GM12874 (cell line): ENCODE measurements at regions not wholly inside any gene's neighbourhood (a gene's known extent, or its start where the extent isn't known, plus 50 kb on each side); places are given as distances from the start of the nearest gene placed in this dataset.

ENCODE experiments used
- TF ChIP-seq, protein P1 (sequence below): IDR thresholded peaks from 2 replicates; pipeline ENCODE4 v1.5.1; 2011; ENCODE audit warnings: low read depth, mild to moderate bottlenecking, control low read depth, low read length, moderate library complexity; ENCODE audit not compliant: insufficient read depth

DNA sequence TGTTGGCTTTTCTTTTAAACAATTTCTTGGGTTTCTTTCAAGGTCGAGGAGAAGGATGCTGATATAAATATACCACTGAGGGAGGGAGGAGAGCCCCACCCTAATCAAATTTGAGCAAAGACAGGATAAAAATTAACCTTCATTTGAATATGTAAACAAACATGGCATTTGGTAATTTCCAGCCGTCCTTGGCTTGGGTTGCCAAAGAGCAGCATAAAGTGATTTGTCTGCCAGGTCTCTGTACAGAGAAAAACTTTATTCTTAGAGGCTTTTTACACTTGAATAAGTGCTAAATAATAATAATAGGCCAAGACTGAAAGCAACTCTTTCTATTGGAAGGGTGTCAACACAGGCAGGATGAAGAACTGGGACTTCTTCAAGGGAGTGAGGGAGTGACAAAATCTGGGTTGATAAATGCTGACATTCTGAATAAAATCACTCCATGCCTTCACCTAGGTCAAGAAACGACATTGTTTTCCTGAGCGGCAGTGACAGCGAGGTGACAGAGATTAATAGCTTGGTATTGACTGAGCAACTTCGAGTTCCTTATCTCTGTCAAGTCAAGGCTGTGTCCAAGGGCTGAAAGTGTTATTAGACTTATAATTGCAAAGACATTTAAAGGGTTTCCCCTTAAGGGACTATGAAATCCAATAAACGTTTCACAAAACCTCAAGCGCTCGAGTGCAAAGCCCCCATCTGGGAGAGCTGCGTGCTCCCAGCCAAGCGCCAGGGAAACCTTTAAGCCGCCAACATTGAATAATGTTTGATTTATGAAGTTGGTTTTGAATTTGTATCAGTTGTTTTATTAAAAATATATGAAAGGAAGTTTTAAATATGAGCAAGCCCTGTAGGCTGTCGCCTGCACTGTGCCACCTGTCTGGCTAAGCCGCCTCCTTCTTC lies 269.5 kb upstream of the N4BP1 start:
- TF ChIP-seq, protein P1, sequence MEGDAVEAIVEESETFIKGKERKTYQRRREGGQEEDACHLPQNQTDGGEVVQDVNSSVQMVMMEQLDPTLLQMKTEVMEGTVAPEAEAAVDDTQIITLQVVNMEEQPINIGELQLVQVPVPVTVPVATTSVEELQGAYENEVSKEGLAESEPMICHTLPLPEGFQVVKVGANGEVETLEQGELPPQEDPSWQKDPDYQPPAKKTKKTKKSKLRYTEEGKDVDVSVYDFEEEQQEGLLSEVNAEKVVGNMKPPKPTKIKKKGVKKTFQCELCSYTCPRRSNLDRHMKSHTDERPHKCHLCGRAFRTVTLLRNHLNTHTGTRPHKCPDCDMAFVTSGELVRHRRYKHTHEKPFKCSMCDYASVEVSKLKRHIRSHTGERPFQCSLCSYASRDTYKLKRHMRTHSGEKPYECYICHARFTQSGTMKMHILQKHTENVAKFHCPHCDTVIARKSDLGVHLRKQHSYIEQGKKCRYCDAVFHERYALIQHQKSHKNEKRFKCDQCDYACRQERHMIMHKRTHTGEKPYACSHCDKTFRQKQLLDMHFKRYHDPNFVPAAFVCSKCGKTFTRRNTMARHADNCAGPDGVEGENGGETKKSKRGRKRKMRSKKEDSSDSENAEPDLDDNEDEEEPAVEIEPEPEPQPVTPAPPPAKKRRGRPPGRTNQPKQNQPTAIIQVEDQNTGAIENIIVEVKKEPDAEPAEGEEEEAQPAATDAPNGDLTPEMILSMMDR, result no peak

DNA sequence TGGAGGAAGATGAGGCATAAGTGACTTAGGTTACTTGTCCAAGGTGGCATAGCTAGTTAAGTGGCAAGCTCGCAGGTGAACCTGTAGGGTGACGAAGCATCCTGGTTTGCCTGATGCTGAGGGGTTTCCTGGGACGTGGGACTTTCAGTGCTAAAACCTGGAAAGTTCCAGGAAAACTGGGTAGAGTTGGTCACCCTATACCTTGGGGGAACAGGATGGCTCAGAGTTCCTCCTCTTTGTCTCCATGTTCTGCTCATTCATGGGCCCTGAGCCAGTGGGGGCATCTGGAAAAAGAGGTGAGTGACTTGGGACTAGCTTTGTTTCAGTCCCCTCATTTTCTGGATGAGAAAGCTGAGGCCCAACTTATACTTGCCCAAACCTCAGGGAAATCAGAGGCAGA lies 268.0 kb upstream of the N4BP1 start:
- TF ChIP-seq, protein P1, result no peak

DNA sequence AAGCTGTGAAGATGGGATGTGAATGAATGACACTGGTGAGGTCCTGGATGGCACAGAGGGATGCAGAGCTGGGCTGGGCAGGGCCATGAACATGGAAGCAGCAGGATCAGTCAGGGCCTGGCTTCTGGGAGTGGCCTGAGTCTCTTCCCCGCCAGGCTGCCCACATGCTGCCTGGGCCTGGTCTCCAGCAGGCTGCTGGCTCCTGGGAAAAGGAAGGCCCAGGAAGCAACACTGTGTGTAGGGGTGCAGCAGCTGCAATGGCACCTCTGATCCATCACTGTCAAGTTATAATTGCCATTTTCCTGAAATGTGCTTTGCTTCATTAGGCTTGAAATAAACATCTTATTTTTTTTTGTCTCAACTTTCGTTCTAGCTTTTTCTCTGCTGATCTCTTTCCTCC lies 260.2 kb upstream of the N4BP1 start:
- TF ChIP-seq, protein P1, result no peak

DNA sequence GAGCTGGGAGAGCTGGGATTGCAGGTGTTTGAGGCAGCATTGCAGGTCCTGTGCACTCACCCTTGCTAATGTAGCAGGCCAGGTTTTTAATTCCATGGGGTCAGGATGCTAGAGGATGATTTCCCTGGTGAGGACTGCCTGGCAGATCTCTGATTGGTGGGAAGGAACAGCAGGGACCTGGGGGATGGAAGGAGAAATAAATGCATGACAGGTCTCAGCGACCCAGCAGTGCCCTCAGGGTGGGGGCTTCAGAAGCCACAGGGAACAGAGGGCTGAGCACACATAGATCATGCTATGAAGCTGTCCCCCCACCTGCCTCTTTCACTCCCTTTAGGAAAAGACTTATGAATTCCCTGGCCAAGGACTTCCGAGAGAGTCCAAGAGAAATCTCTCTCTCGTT lies 255.5 kb upstream of the N4BP1 start:
- TF ChIP-seq, protein P1, result no peak

DNA sequence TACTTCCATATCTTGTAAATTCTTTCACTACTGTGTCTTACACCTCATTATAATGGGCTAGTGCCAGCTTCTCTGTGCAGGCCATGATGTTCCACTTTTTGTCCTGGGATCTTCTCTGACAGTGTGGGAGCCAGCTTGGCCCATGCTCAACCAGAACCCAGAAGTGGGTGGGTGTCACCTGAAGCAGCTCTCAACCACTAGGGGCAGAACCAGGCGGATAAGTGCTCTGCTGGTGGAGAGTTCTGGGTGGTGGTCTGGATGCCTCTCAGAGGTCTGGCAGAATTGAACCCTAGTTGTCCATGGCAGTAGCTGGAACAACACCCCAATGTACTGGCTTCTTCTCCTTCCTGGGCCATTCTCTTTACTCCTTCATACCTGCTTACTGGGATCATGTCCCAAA lies 254.1 kb upstream of the N4BP1 start:
- TF ChIP-seq, protein P1, result peak; percentile 36; the same call in 1 of the 2 replicates

DNA sequence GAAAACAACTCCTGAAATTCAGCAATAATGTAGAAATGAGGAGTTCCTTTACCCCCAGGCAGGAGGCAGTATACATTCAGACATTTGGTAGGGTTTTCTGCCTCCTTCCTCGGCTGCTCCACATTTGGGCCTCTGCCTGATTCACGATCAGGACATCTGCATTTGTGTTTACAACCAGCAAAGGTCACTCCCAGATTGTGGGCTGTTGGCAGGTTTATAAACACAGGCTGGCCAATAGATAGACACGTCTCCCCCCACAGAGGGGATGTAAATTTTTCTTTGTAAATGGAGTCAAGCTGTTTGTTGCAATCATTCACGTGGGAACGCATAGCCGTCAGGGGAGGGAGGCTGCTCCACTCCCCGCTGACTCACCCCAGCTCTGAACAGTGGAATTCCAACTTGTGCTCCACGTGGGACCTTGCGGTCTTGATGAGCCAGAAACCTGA lies 252.1 kb upstream of the N4BP1 start:
- TF ChIP-seq, protein P1, result no peak

DNA sequence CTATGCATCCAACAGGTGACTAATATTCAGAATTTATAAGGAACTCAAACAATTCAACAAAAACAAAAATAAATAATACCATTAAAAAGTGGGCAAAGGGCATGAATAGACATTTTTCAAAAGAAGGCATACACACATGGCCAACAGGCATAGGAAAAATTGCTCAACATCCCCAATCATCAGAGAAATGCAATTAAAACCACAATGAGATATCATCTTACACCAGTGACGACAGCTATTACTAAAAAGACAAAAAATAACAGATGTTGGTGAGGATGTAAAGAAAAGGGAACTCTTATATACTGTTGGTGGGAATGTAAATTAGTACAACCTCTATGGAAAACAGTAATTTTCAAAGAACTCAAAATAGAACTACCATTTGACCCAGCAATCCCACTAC lies 250.4 kb upstream of the N4BP1 start:
- TF ChIP-seq, protein P1, result no peak
